GM12878 (cell line): ENCODE measurements at regions not wholly inside any gene's neighbourhood (a gene's known extent, or its start where the extent isn't known, plus 50 kb on each side); places are given as distances from the start of the nearest gene placed in this dataset.

Experiments used
- ATAC-seq: fragments of 200-7000 bp; cut with Tn5 transposase; 3 replicates; pipeline ENCODE4 v1.9.1; 2020; ENCODE audit warnings: mild to moderate bottlenecking, moderate library complexity
- BruUV-seq: library from RNA; stranded (reverse); fragments of 400-500 nt; replicated peaks from 2 replicates; lab custom pipeline; 2021; lab: Mats Ljungman, UMichigan
- CTCF ChIA-PET: fragments of 300-600 bp; sonication (Branson Sonifier 250); formaldehyde crosslinking; extraction: SDS; loops from one replicate; lab custom pipeline; 2021; ENCODE audit warnings: inconsistent platforms; lab: Yijun Ruan, JAX
- POLR2A ChIA-PET: fragments of 350-600 bp; formaldehyde crosslinking; extraction: SDS; loops from one replicate; lab custom pipeline; 2021; ENCODE audit warnings: inconsistent platforms; lab: Charles Lee
- RAD21 ChIA-PET: fragments of 300-600 bp; sonication (Branson Sonifier 250); formaldehyde crosslinking; loops from one replicate; lab custom pipeline; 2023; ENCODE audit warnings: antibody characterized with exemption; ENCODE audit not compliant: unreplicated experiment; lab: Charles Lee
- SMC1A ChIA-PET: fragments of 300-600 bp; sonication (Branson Sonifier 250); formaldehyde crosslinking; loops from one replicate; lab custom pipeline; 2023; ENCODE audit not compliant: unreplicated experiment, uncharacterized antibody; lab: Charles Lee
- DNase-seq: peaks from one replicate; pipeline ENCODE4 v3.0.0-alpha.2; 2011; ENCODE audit warnings: low read depth, low spot score
- FAIRE-seq: peaks from 3 replicates; lab custom pipeline; 2011; peaks lifted over from hg19 to GRCh38; lab: Jason Lieb, UNC
- H2AFZ ChIP-seq: 2 replicates; pipeline ENCODE4 v1.6.0; 2011; ENCODE audit warnings: low read depth, low read length, control low read depth; ENCODE audit not compliant: control insufficient read depth
- H3K27ac ChIP-seq: 2 replicates; pipeline ENCODE4 v1.5.1; 2011; ENCODE audit warnings: control low read depth; ENCODE audit not compliant: control insufficient read depth, insufficient read depth
- H3K27me3 ChIP-seq, 2 experiments: replicated peaks in 1 of 2; 2 replicates each; pipeline versions ENCODE4 v1.6.0 to v1.6.1; 2011; ENCODE audit warnings: low read length in 1 of 2; ENCODE audit not compliant: control insufficient read depth in 2 of 2, insufficient read depth in 2 of 2
- H3K36me3 ChIP-seq, 2 experiments: 2 replicates each; pipeline ENCODE4 v1.5.1; 2011; ENCODE audit warnings: low read length in 1 of 2; ENCODE audit not compliant: control insufficient read depth in 2 of 2, insufficient read depth in 2 of 2
- H3K4me1 ChIP-seq: 2 replicates; pipeline ENCODE4 v1.6.1; 2011; ENCODE audit warnings: mild to moderate bottlenecking, low read length, moderate library complexity, mixed read lengths; ENCODE audit not compliant: control insufficient read depth, insufficient read depth
- H3K4me2 ChIP-seq: 2 replicates; pipeline ENCODE4 v1.6.0; 2011; ENCODE audit warnings: control low read depth; ENCODE audit not compliant: control insufficient read depth, insufficient read depth
- H3K4me3 ChIP-seq: fragments of 200-600 bp; sonication (generic); 2 replicates; pipeline ENCODE4 v1.5.1; 2016
- H3K79me2 ChIP-seq: 2 replicates; pipeline ENCODE4 v1.6.0; 2011; ENCODE audit warnings: low read length; ENCODE audit not compliant: control insufficient read depth, insufficient read depth
- H3K9ac ChIP-seq: 2 replicates; pipeline ENCODE4 v1.8.0; 2011; ENCODE audit warnings: low read length, control low read depth, mixed read lengths; ENCODE audit not compliant: control insufficient read depth, insufficient read depth
- H3K9me3 ChIP-seq: replicated peaks from 3 replicates; pipeline ENCODE4 v1.5.1; 2011; ENCODE audit warnings: mild to moderate bottlenecking, low read length; ENCODE audit not compliant: control insufficient read depth, insufficient read depth
- H4K20me1 ChIP-seq: 2 replicates; pipeline ENCODE4 v1.6.0; 2011; ENCODE audit not compliant: control insufficient read depth, insufficient read depth
- ATF7 ChIP-seq: fragments of 450-650 bp; IDR thresholded peaks from 2 replicates; pipeline ENCODE4 v1.6.1; 2016; ENCODE audit warnings: low read depth, mild to moderate bottlenecking
- CBFB ChIP-seq: IDR thresholded peaks from 2 replicates; pipeline ENCODE4 v1.6.1; 2016; ENCODE audit warnings: antibody characterized with exemption, low read depth
- CHD2 ChIP-seq: IDR thresholded peaks from 2 replicates; pipeline ENCODE4 v1.6.1; 2011; ENCODE audit warnings: low read depth, low read length, improper control_type of control experiment, borderline replicate concordance
- EGR1 ChIP-seq, 2 experiments: IDR thresholded peaks; 1 replicate in 1 of 2; 2 replicates in 1 of 2; pipeline ENCODE4 v1.6.1; 2011 to 2012; ENCODE audit warnings: low read depth in 2 of 2, low read length in 2 of 2, borderline replicate concordance in 1 of 2, mild to moderate bottlenecking in 1 of 2, moderate library complexity in 1 of 2
- EZH2 ChIP-seq: IDR thresholded peaks from 2 replicates; pipeline ENCODE4 v1.6.1; 2012; ENCODE audit warnings: low read depth, mild to moderate bottlenecking, control low read depth, inconsistent platforms, low read length, borderline replicate concordance; ENCODE audit not compliant: control insufficient read depth
- GABPA ChIP-seq: IDR thresholded peaks from 2 replicates; pipeline ENCODE4 v1.6.1; 2014; ENCODE audit warnings: antibody characterized with exemption, low read depth, mild to moderate bottlenecking, inconsistent platforms
- HDAC2 ChIP-seq: fragments of 200-600 bp; sonication (generic); IDR thresholded peaks from 2 replicates; pipeline ENCODE4 v1.6.1; 2017
- NFIC ChIP-seq: IDR thresholded peaks from 2 replicates; pipeline ENCODE4 v1.6.1; 2012; ENCODE audit warnings: low read depth, mild to moderate bottlenecking, inconsistent platforms, low read length, moderate library complexity
- RFX5 ChIP-seq: IDR thresholded peaks from 2 replicates; pipeline ENCODE4 v1.6.1; 2011; ENCODE audit warnings: low read depth, low read length, improper control_type of control experiment
- SMC3 ChIP-seq: IDR thresholded peaks from 2 replicates; pipeline ENCODE4 v1.6.1; 2011; ENCODE audit warnings: low read length, improper control_type of control experiment, borderline replicate concordance
- ZSCAN29 ChIP-seq: fragments of 450-650 bp; IDR thresholded peaks from 2 replicates; pipeline ENCODE4 v1.6.1; 2017; ENCODE audit warnings: mild to moderate bottlenecking, moderate library complexity
- WGBS: methylation state at CpG from one replicate; pipeline ENCODE4 v1.1.6; 2016; ENCODE audit warnings: low lambda C conversion rate; ENCODE audit not compliant: insufficient replicate concordance, insufficient coverage; ENCODE audit errors: missing lambda C conversion rate; 5-methylcytosine and 5-hydroxymethylcytosine counted together
- in situ Hi-C: fragments of 300-500 bp; cut with MboI; formaldehyde crosslinking; loops from 9 replicates; pipeline ENCODE4 v1.14.3; 2018; ENCODE audit warnings: mixed read lengths
- intact Hi-C: fragments of 100-400 bp; cut with micrococcal nuclease; formaldehyde crosslinking; loops from one replicate; pipeline ENCODE4 v1.14.2; 2022; ENCODE audit not compliant: unreplicated experiment
- TF ChIP-seq, protein P1 (sequence below): fragments of 450-650 bp; formaldehyde crosslinking; IDR thresholded peaks from 2 replicates; pipeline ENCODE4 v1.4.0; 2022; ENCODE audit warnings: mild to moderate bottlenecking, moderate library complexity
- TF ChIP-seq, protein P2 (sequence below): fragments of 450-650 bp; IDR thresholded peaks from 2 replicates; pipeline ENCODE4 v1.6.1; 2018; ENCODE audit warnings: borderline replicate concordance, mild to moderate bottlenecking; ENCODE audit not compliant: partially characterized antibody
- TF ChIP-seq, protein P3 (sequence below): fragments of 450-650 bp; IDR thresholded peaks from 2 replicates; pipeline ENCODE4 v1.6.1; 2017; ENCODE audit warnings: mild to moderate bottlenecking, low read depth, inconsistent platforms; ENCODE audit not compliant: poor library complexity, severe bottlenecking

DNA sequence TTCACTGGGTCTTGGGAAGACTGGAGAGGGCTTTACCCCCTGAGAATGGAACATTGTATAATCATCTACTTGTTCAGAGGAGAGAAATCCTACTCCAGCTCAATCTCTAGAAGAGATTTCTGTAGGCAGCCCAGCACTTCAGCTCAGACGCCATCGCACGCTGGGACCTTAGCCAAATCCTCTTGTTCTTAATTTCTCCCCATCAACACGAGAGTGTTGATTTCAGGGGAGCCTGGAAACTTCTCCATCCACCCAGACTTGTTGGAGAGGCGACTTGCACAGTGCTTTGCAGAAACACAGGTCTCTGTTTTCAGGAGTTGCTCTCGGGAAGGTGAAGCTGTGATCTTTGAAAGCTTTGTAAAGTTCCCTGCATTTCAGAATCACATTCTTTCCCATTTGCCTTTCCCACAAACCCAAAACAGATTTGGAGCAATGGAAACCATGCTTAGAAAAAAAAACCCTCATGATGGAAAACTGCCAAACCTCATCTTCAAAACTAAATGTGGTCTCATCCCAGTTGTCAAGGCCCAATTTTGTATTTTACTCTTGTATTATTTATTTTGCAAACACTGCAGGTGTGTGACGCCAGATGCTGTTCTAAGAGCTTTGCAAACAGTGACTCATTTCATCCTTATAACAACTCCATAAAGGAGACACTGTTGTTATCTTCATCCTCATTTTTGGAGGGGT is 60.9 kb downstream of the CALML3 start:
- RAD21 ChIA-PET = no interaction called here
- CTCF ChIA-PET = interaction anchor here (1.1 to 4.7 kb wide), 2 partner anchors 37 to 148 kb away, joined by 4 to 29 read pairs; no protein-coding TSS in a partner anchor
- no TSS peak for BruUV-seq
- no peaks in the 10 kb centered on the region for H4K20me1 ChIP-seq
- no peak overlapping the region for H2AFZ ChIP-seq
- peaks cover 45% of the 10 kb centered on the region for H3K4me1 ChIP-seq
- peaks cover 1 to 5% of the 10 kb centered on the region in 2 experiments; a peak in 2 of 4 replicates for H3K27me3 ChIP-seq
- H3K4me3 ChIP-seq = no peak overlapping the region
- TF ChIP-seq, protein P1, sequence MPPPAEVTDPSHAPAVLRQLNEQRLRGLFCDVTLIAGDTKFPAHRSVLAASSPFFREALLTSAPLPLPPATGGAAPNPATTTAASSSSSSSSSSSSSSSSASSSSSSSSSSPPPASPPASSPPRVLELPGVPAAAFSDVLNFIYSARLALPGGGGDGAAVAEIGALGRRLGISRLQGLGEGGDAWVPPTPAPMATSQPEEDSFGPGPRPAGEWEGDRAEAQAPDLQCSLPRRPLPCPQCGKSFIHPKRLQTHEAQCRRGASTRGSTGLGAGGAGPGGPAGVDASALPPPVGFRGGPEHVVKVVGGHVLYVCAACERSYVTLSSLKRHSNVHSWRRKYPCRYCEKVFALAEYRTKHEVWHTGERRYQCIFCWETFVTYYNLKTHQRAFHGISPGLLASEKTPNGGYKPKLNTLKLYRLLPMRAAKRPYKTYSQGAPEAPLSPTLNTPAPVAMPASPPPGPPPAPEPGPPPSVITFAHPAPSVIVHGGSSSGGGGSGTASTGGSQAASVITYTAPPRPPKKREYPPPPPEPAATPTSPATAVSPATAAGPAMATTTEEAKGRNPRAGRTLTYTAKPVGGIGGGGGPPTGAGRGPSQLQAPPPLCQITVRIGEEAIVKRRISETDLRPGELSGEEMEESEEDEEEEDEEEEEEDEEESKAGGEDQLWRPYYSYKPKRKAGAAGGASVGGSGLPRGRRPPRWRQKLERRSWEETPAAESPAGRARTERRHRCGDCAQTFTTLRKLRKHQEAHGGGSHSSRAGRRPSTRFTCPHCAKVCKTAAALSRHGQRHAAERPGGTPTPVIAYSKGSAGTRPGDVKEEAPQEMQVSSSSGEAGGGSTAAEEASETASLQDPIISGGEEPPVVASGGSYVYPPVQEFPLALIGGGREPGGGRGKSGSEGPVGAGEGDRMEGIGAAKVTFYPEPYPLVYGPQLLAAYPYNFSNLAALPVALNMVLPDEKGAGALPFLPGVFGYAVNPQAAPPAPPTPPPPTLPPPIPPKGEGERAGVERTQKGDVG (CRISPR knock-in tag) = no peak
- TF ChIP-seq CHD2 (no peak), NFIC (no peak), EGR1 (IDR thresholded peaks at IDR 0.05; ENCODE audit: borderline replicate concordance in 1 of 2, low read depth in 2 of 2, low read length in 2 of 2) (no peak), HDAC2 (no peak), SMC3 (no peak), ATF7 (no peak), GABPA (no peak), CBFB (no peak), EZH2 (no peak), RFX5 (no peak), ZSCAN29 (no peak)
- TF ChIP-seq, protein P2, sequence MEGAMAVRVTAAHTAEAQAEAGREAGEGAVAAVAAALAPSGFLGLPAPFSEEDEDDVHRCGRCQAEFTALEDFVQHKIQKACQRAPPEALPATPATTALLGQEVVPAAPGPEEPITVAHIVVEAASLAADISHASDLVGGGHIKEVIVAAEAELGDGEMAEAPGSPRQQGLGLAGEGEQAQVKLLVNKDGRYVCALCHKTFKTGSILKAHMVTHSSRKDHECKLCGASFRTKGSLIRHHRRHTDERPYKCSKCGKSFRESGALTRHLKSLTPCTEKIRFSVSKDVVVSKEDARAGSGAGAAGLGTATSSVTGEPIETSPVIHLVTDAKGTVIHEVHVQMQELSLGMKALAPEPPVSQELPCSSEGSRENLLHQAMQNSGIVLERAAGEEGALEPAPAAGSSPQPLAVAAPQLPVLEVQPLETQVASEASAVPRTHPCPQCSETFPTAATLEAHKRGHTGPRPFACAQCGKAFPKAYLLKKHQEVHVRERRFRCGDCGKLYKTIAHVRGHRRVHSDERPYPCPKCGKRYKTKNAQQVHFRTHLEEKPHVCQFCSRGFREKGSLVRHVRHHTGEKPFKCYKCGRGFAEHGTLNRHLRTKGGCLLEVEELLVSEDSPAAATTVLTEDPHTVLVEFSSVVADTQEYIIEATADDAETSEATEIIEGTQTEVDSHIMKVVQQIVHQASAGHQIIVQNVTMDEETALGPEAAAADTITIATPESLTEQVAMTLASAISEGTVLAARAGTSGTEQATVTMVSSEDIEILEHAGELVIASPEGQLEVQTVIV = no peak
- TF ChIP-seq, protein P3, sequence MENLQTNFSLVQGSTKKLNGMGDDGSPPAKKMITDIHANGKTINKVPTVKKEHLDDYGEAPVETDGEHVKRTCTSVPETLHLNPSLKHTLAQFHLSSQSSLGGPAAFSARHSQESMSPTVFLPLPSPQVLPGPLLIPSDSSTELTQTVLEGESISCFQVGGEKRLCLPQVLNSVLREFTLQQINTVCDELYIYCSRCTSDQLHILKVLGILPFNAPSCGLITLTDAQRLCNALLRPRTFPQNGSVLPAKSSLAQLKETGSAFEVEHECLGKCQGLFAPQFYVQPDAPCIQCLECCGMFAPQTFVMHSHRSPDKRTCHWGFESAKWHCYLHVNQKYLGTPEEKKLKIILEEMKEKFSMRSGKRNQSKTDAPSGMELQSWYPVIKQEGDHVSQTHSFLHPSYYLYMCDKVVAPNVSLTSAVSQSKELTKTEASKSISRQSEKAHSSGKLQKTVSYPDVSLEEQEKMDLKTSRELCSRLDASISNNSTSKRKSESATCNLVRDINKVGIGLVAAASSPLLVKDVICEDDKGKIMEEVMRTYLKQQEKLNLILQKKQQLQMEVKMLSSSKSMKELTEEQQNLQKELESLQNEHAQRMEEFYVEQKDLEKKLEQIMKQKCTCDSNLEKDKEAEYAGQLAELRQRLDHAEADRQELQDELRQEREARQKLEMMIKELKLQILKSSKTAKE = no peak
- H3K36me3 ChIP-seq = no peaks in the 10 kb centered on the region
- no peak overlapping the region for H3K9ac ChIP-seq
- POLR2A ChIA-PET = no interaction called here
- DNase-seq = no peak
- SMC1A ChIA-PET = interaction anchor here (0.6 to 1.4 kb wide), 3 partner anchors 38 to 160 kb away, joined by 3 to 4 read pairs (median 3); no protein-coding TSS in a partner anchor
- no peak overlapping the region for H3K4me2 ChIP-seq
- no peaks in the 10 kb centered on the region for H3K79me2 ChIP-seq
- no peak for FAIRE-seq
- in situ Hi-C loops = no loop called here
- H3K9me3 ChIP-seq = peaks cover 7% of the 10 kb centered on the region; the same call in 2 of the 3 replicates
- 63% methylated on average over 7 of the region's 7 CpGs for WGBS
- no peak overlapping the region for H3K27ac ChIP-seq
- no peak for ATAC-seq
- intact Hi-C loops = loop anchor here (1.0 kb wide), 1 partner anchor 138 kb away; no protein-coding TSS in a partner anchor
